ENCODE measurements at regions not wholly inside any gene's neighbourhood (a gene's known extent, or its start where the extent isn't known, plus 50 kb on each side); places are given as distances from the start of the nearest gene placed in this dataset.
A peak's percentile ranks its signal among the peaks of the same experiment; 100 is the strongest.

GRCh38 chr5:25459082-25459481 lies 814.3 kb upstream of the CDH10 start:
- TF ChIP-seq, protein P1, sequence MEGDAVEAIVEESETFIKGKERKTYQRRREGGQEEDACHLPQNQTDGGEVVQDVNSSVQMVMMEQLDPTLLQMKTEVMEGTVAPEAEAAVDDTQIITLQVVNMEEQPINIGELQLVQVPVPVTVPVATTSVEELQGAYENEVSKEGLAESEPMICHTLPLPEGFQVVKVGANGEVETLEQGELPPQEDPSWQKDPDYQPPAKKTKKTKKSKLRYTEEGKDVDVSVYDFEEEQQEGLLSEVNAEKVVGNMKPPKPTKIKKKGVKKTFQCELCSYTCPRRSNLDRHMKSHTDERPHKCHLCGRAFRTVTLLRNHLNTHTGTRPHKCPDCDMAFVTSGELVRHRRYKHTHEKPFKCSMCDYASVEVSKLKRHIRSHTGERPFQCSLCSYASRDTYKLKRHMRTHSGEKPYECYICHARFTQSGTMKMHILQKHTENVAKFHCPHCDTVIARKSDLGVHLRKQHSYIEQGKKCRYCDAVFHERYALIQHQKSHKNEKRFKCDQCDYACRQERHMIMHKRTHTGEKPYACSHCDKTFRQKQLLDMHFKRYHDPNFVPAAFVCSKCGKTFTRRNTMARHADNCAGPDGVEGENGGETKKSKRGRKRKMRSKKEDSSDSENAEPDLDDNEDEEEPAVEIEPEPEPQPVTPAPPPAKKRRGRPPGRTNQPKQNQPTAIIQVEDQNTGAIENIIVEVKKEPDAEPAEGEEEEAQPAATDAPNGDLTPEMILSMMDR (IDR thresholded peaks at IDR 0.05; ENCODE audit: unreplicated experiment) = no peak
- H3K27ac Mint-ChIP-seq (ENCODE audit: low read depth, unreplicated experiment) = no peak overlapping the region
- H3K4me1 Mint-ChIP-seq (ENCODE audit: insufficient read depth, unreplicated experiment) = peaks cover 7% of the 10 kb centered on the region
- intact Hi-C loops (cut with micrococcal nuclease) = no loop called here
- no peaks in the 10 kb centered on the region for H3K27me3 Mint-ChIP-seq (ENCODE audit: insufficient read depth, unreplicated experiment)
- ChIA-PET CTCF (no interaction called here), POLR2A (no interaction called here)
- peaks cover 5% of the 10 kb centered on the region for H3K36me3 Mint-ChIP-seq (ENCODE audit: insufficient read depth, unreplicated experiment)
- no TSS peak for BruUV-seq (replicated peaks)
- no peak overlapping the region for H3K4me3 Mint-ChIP-seq (ENCODE audit: unreplicated experiment)
- peaks cover 7% of the 10 kb centered on the region for H3K9me3 Mint-ChIP-seq (ENCODE audit: unreplicated experiment)
- DNase-seq (ENCODE audit: unreplicated experiment) = no peak

- peaks cover 7% of the 10 kb centered on the region for H3K9me3 Mint-ChIP-seq (ENCODE audit: unreplicated experiment)
- ChIA-PET CTCF (no interaction called here), POLR2A (no interaction called here)
- H3K4me3 Mint-ChIP-seq (ENCODE audit: unreplicated experiment) = no peak overlapping the region
- peaks cover 7% of the 10 kb centered on the region for H3K4me1 Mint-ChIP-seq (ENCODE audit: insufficient read depth, unreplicated experiment)
- H3K27me3 Mint-ChIP-seq (ENCODE audit: insufficient read depth, unreplicated experiment) = no peaks in the 10 kb centered on the region
- intact Hi-C loops (cut with micrococcal nuclease) = no loop called here
- peaks cover 6% of the 10 kb centered on the region for H3K36me3 Mint-ChIP-seq (ENCODE audit: insufficient read depth, unreplicated experiment)
- BruUV-seq (replicated peaks) = no TSS peak
- TF ChIP-seq, protein P1 (IDR thresholded peaks at IDR 0.05; ENCODE audit: unreplicated experiment) = no peak
- H3K27ac Mint-ChIP-seq (ENCODE audit: low read depth, unreplicated experiment) = no peak overlapping the region
- DNase-seq (ENCODE audit: unreplicated experiment) = peak; percentile 25
Measured at GRCh38 chr5:25458628-25459027, 813.9 kb upstream of the CDH10 start.

GRCh38 chr5:25453500-25453899 lies 808.7 kb upstream of the CDH10 start:
- TF ChIP-seq, protein P1 (IDR thresholded peaks at IDR 0.05; ENCODE audit: unreplicated experiment) = no peak

DNA sequence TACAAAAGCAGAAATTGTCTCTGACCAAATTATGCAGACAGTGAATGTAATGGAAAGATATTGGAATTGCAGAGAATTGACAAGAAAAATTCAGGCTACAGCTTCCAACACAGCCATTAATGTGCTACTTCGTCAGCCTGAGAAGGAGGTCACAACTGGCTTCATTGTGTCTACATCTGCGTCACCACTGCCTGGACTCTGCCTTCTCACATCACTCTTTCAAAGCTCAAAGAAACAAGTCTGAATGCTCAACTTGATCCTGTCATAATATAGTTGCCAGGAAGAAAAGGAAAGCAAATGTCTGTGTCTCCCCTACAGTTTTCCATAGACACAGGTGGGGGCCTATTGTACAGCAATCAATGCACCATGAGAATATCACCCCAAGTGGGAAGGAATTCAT lies 806.5 kb upstream of the CDH10 start:
- intact Hi-C loops (cut with micrococcal nuclease) = no loop called here
- BruUV-seq (replicated peaks) = no TSS peak
- ChIA-PET CTCF (no interaction called here), POLR2A (no interaction called here)
- Mint-ChIP-seq H3K4me1 (ENCODE audit: insufficient read depth, unreplicated experiment) (no peaks in the 10 kb centered on the region), H3K36me3 (ENCODE audit: insufficient read depth, unreplicated experiment) (peaks cover 6% of the 10 kb centered on the region), H3K4me3 (ENCODE audit: unreplicated experiment) (no peak overlapping the region), H3K27ac (ENCODE audit: low read depth, unreplicated experiment) (no peak overlapping the region), H3K9me3 (ENCODE audit: unreplicated experiment) (no peaks in the 10 kb centered on the region), H3K27me3 (ENCODE audit: insufficient read depth, unreplicated experiment) (no peaks in the 10 kb centered on the region)
- TF ChIP-seq, protein P1 (IDR thresholded peaks at IDR 0.05; ENCODE audit: unreplicated experiment) = no peak
- DNase-seq (ENCODE audit: unreplicated experiment) = no peak

More at GRCh38 chr5:25453500-25453899, 808.7 kb upstream of the CDH10 start:
- ChIA-PET POLR2A (no interaction called here), CTCF (no interaction called here)
- Mint-ChIP-seq H3K36me3 (ENCODE audit: insufficient read depth, unreplicated experiment) (peaks cover 6% of the 10 kb centered on the region), H3K4me3 (ENCODE audit: unreplicated experiment) (no peak overlapping the region), H3K9me3 (ENCODE audit: unreplicated experiment) (no peaks in the 10 kb centered on the region), H3K27me3 (ENCODE audit: insufficient read depth, unreplicated experiment) (no peaks in the 10 kb centered on the region), H3K27ac (ENCODE audit: low read depth, unreplicated experiment) (no peak overlapping the region), H3K4me1 (ENCODE audit: insufficient read depth, unreplicated experiment) (peaks cover 4% of the 10 kb centered on the region)
- intact Hi-C loops (cut with micrococcal nuclease) = no loop called here
- BruUV-seq (replicated peaks) = no TSS peak
- no peak for DNase-seq (ENCODE audit: unreplicated experiment)

Measured in MCF 10A (cell line).